H9 (cell line): ENCODE measurements at regions not wholly inside any gene's neighbourhood (a gene's known extent, or its start where the extent isn't known, plus 50 kb on each side); places are given as distances from the start of the nearest gene placed in this dataset.

Experiments used
- DNase-seq: peaks from one replicate; pipeline ENCODE4 v3.0.0-alpha.2; 2017
- H2AFZ ChIP-seq: one replicate; pipeline ENCODE4 v1.6.1; 2013; ENCODE audit warnings: mild to moderate bottlenecking, low read length, control low read depth, moderate library complexity
- H2AK5ac ChIP-seq: 2 replicates; pipeline ENCODE4 v1.6.1; 2013; ENCODE audit warnings: low read length, control low read depth, mixed read lengths; ENCODE audit not compliant: insufficient read length
- H2BK120ac ChIP-seq: one replicate; pipeline ENCODE4 v1.6.1; 2013; ENCODE audit warnings: low read depth, mild to moderate bottlenecking, low read length, control low read depth, inconsistent platforms; ENCODE audit not compliant: poor library complexity, severe bottlenecking
- H2BK12ac ChIP-seq: 2 replicates; pipeline ENCODE4 v1.6.1; 2013; ENCODE audit warnings: low read length, control low read depth, mixed read lengths, low read depth; ENCODE audit not compliant: insufficient read length
- H2BK15ac ChIP-seq: 2 replicates; pipeline ENCODE4 v1.6.1; 2013; ENCODE audit warnings: low read depth, low read length, control low read depth
- H2BK20ac ChIP-seq: one replicate; pipeline ENCODE4 v1.6.1; 2013; ENCODE audit warnings: low read depth, mild to moderate bottlenecking, low read length, control low read depth, inconsistent platforms; ENCODE audit not compliant: poor library complexity, severe bottlenecking
- H2BK5ac ChIP-seq: 2 replicates; pipeline ENCODE4 v1.6.1; 2013; ENCODE audit warnings: low read length, control low read depth, mixed read lengths; ENCODE audit not compliant: insufficient read length
- H3K14ac ChIP-seq: 2 replicates; pipeline ENCODE4 v1.6.1; 2013; ENCODE audit warnings: low read length, control low read depth; ENCODE audit not compliant: insufficient read depth
- H3K18ac ChIP-seq: 2 replicates; pipeline ENCODE4 v1.6.1; 2013; ENCODE audit warnings: low read depth, mild to moderate bottlenecking, mixed read lengths, low read length, control low read depth; ENCODE audit not compliant: insufficient read length
- H3K23ac ChIP-seq: 2 replicates; pipeline ENCODE4 v1.6.1; 2013; ENCODE audit warnings: low read length, control low read depth, mixed read lengths, low read depth; ENCODE audit not compliant: insufficient read length
- H3K23me2 ChIP-seq: 2 replicates; pipeline ENCODE4 v1.6.1; 2013; ENCODE audit warnings: low read depth, mild to moderate bottlenecking, mixed read lengths, low read length, control low read depth; ENCODE audit not compliant: insufficient read length, poor library complexity, severe bottlenecking
- H3K27ac ChIP-seq: 2 replicates; pipeline ENCODE4 v1.5.1; 2013; ENCODE audit warnings: low read length, control low read depth, mixed read lengths, low read depth; ENCODE audit not compliant: insufficient read length
- H3K27me3 ChIP-seq: 2 replicates; pipeline ENCODE4 v1.6.1; 2013; ENCODE audit warnings: low read length, control low read depth, inconsistent platforms; ENCODE audit not compliant: insufficient read depth
- H3K4ac ChIP-seq: 2 replicates; pipeline ENCODE4 v1.6.1; 2013; ENCODE audit warnings: low read depth, mild to moderate bottlenecking, control low read depth, inconsistent platforms, low read length, moderate library complexity
- H3K4me1 ChIP-seq: 2 replicates; pipeline ENCODE4 v1.6.1; 2013; ENCODE audit warnings: low read length, control low read depth, inconsistent platforms; ENCODE audit not compliant: insufficient read depth
- H3K4me2 ChIP-seq: 2 replicates; pipeline ENCODE4 v1.6.1; 2013; ENCODE audit warnings: low read length, control low read depth, mixed read lengths; ENCODE audit not compliant: insufficient read length, insufficient read depth
- H3K56ac ChIP-seq: 2 replicates; pipeline ENCODE4 v1.6.1; 2013; ENCODE audit warnings: low read depth, mild to moderate bottlenecking, mixed read lengths, low read length, control low read depth; ENCODE audit not compliant: insufficient read length
- H3K79me1 ChIP-seq: 2 replicates; pipeline ENCODE4 v1.6.1; 2013; ENCODE audit warnings: low read depth, mild to moderate bottlenecking, moderate library complexity, low read length, control low read depth, inconsistent platforms; ENCODE audit not compliant: insufficient read depth, poor library complexity, severe bottlenecking
- H3K79me2 ChIP-seq: 2 replicates; pipeline ENCODE4 v1.6.1; 2013; ENCODE audit warnings: low read length, control low read depth, inconsistent platforms; ENCODE audit not compliant: insufficient read depth
- H3K9ac ChIP-seq: 2 replicates; pipeline ENCODE4 v1.6.1; 2013; ENCODE audit warnings: low read length, control low read depth, mixed read lengths; ENCODE audit not compliant: insufficient read length; ENCODE audit errors: extremely low read depth
- H3K9me3 ChIP-seq: one replicate; pipeline ENCODE4 v1.6.1; 2013; ENCODE audit warnings: low read depth, low read length, inconsistent platforms; ENCODE audit not compliant: control insufficient read depth
- H3T11ph ChIP-seq: one replicate; pipeline ENCODE4 v1.6.1; 2013; ENCODE audit warnings: mild to moderate bottlenecking, low read length, control low read depth, inconsistent platforms
- H4K20me1 ChIP-seq: one replicate; pipeline ENCODE4 v1.6.1; 2013; ENCODE audit not compliant: control insufficient read depth, insufficient read length, insufficient read depth
- H4K5ac ChIP-seq: 2 replicates; pipeline ENCODE4 v1.6.1; 2013; ENCODE audit warnings: low read depth, mild to moderate bottlenecking, mixed read lengths, low read length, control low read depth; ENCODE audit not compliant: insufficient read length
- H4K8ac ChIP-seq: replicated peaks from 2 replicates; pipeline ENCODE4 v1.6.1; 2013; ENCODE audit warnings: low read length, control low read depth, mixed read lengths, low read depth; ENCODE audit not compliant: insufficient read length
- H4K91ac ChIP-seq: 2 replicates; pipeline ENCODE4 v1.6.1; 2013; ENCODE audit warnings: low read depth, mild to moderate bottlenecking, moderate library complexity, mixed read lengths, low read length, control low read depth; ENCODE audit not compliant: insufficient read length
- H3K27ac Mint-ChIP-seq, 3 experiments: 2 replicates in 2 of 3; 3 replicates in 1 of 3; pipeline ENCODE4 v1.8.0; 2020 to 2021; ENCODE audit warnings: mixed read lengths in 3 of 3, mild to moderate bottlenecking in 1 of 3, moderate library complexity in 1 of 3
- H3K27me3 Mint-ChIP-seq: 2 replicates; pipeline ENCODE4 v1.8.0; 2021; ENCODE audit warnings: low read depth, mild to moderate bottlenecking, moderate library complexity, mixed read lengths
- H3K36me3 Mint-ChIP-seq, 3 experiments: 2 replicates in 2 of 3; 3 replicates in 1 of 3; pipeline ENCODE4 v1.8.0; 2020 to 2021; ENCODE audit warnings: low read depth in 3 of 3, mixed read lengths in 3 of 3; ENCODE audit not compliant: insufficient read depth in 1 of 3
- H3K4me1 Mint-ChIP-seq, 2 experiments: 2 replicates each; pipeline ENCODE4 v1.8.0; 2020; ENCODE audit warnings: mixed read lengths in 2 of 2
- H3K4me3 Mint-ChIP-seq, 2 experiments: 2 replicates in 1 of 2; 3 replicates in 1 of 2; pipeline ENCODE4 v1.8.0; 2020 to 2021; ENCODE audit warnings: mild to moderate bottlenecking in 2 of 2, mixed read lengths in 2 of 2, moderate library complexity in 1 of 2
- H3K9me3 Mint-ChIP-seq, 2 experiments: 2 replicates in 1 of 2; 3 replicates in 1 of 2; pipeline ENCODE4 v1.8.0; 2020; ENCODE audit warnings: mild to moderate bottlenecking in 2 of 2, mixed read lengths in 2 of 2, moderate library complexity in 1 of 2
- CTCF ChIP-seq: fragments of 200-600 bp; sonication (generic); conservative IDR thresholded peaks from 3 replicates; pipeline ENCODE4 v1.8.0; 2021; ENCODE audit warnings: antibody characterized with exemption, mild to moderate bottlenecking
- WGBS: extraction: QIAGEN DNeasy Blood & Tissue Kit; methylation state at CpG from one replicate; pipeline ENCODE4 v1.1.7; 2013; ENCODE audit warnings: missing lambda C conversion rate, low lambda C conversion rate, mixed read lengths; ENCODE audit not compliant: insufficient read length; ENCODE audit errors: extremely low coverage; 5-methylcytosine and 5-hydroxymethylcytosine counted together

DNA sequence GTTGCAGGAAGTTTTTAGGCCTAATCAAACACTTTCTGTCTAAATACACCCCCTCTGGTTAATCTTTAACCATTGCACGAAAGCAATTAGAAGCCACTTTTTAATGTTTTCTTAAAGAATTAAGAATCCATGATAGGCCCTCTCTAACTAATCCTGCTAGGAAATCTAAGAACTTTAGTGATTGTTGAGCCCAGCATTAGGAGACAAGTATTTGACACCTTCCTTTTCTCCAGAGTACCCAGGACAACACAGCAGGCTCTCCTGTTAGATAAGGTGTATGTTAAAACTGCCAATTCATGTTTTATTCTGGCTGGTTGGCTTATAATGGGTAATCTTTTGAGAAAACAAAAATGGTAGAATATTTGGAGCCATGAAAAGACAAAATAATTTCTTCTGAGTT lies 95.0 kb downstream of the ALX1 start:
- H3K4me3 Mint-ChIP-seq = no peak overlapping the region
- Histone ChIP-seq H2BK12ac (no peak overlapping the region), H4K5ac (no peak overlapping the region), H3K27ac (no peak overlapping the region), H3T11ph (no peak overlapping the region), H3K23ac (no peak overlapping the region), H3K56ac (no peak overlapping the region), H3K14ac (no peak overlapping the region), H4K91ac (no peak overlapping the region), H2AFZ (no peak overlapping the region), H3K79me2 (no peaks in the 10 kb centered on the region), H2BK120ac (no peak overlapping the region), H3K18ac (no peak overlapping the region), H3K9ac (no peak overlapping the region), H3K79me1 (no peaks in the 10 kb centered on the region), H3K4me2 (no peak overlapping the region), H2BK20ac (no peak overlapping the region), H4K20me1 (no peaks in the 10 kb centered on the region), H3K4ac (no peak overlapping the region), H3K23me2 (no peaks in the 10 kb centered on the region), H2AK5ac (no peak overlapping the region), H2BK15ac (no peak overlapping the region), H2BK5ac (no peak overlapping the region), H3K4me1 (no peaks in the 10 kb centered on the region), H3K27me3 (no peaks in the 10 kb centered on the region), H4K8ac (no peak overlapping the region), H3K9me3 (no peaks in the 10 kb centered on the region)
- H3K9me3 Mint-ChIP-seq = no peaks in the 10 kb centered on the region
- WGBS = no CpG with 5 or more reads among the region's 1 CpG
- no peak for TF ChIP-seq CTCF
- no peak overlapping the region for H3K27ac Mint-ChIP-seq
- H3K27me3 Mint-ChIP-seq = no peaks in the 10 kb centered on the region
- no peak for DNase-seq
- H3K36me3 Mint-ChIP-seq = no peaks in the 10 kb centered on the region
- H3K4me1 Mint-ChIP-seq = no peaks in the 10 kb centered on the region
